ENCODE measurements at regions not wholly inside any gene's neighbourhood (a gene's known extent, or its start where the extent isn't known, plus 50 kb on each side); places are given as distances from the start of the nearest gene placed in this dataset.
"Not testable (repeated sequence)": the region's sequence is repeated elsewhere in the genome, so short reads cannot be mapped to it uniquely, and the experiment has no call there.

GRCh38 chr13:109275139-109275745 lies 511.1 kb downstream of the IRS2 start:
- Histone ChIP-seq H3K9me3 (ENCODE audit: control insufficient read depth, insufficient read depth, low read length) (no peaks in the 10 kb centered on the region), H3K27me3 (ENCODE audit: control insufficient read depth, insufficient read depth, low read length) (no peaks in the 10 kb centered on the region), H3K4me1 (ENCODE audit: control insufficient read depth, insufficient read depth, low read length) (peaks cover 46% of the 10 kb centered on the region), H3K9ac (ENCODE audit: low read depth, low read length) (no peak overlapping the region), H3K36me3 (ENCODE audit: control insufficient read depth, insufficient read depth, low read length) (no peaks in the 10 kb centered on the region), H3K27ac (ENCODE audit: low read depth, low read length) (peak overlapping the region; percentile 92), H3K4me3 (ENCODE audit: low read depth, low read length) (no peak overlapping the region)

GRCh38 chr13:109274188-109274821 lies 512.1 kb downstream of the IRS2 start:
- H3K36me3 ChIP-seq (ENCODE audit: control insufficient read depth, insufficient read depth, low read length), result no peaks in the 10 kb centered on the region
- peak overlapping the region; percentile 92 for H3K27ac ChIP-seq (ENCODE audit: low read depth, low read length)
- no peaks in the 10 kb centered on the region for H3K9me3 ChIP-seq (ENCODE audit: control insufficient read depth, insufficient read depth, low read length)
- H3K4me3 ChIP-seq (ENCODE audit: low read depth, low read length), result no peak overlapping the region; the same call in 1 of the 2 replicates
- H3K9ac ChIP-seq (ENCODE audit: low read depth, low read length), result no peak overlapping the region
- peaks cover 46% of the 10 kb centered on the region for H3K4me1 ChIP-seq (ENCODE audit: control insufficient read depth, insufficient read depth, low read length)
- no peaks in the 10 kb centered on the region for H3K27me3 ChIP-seq (ENCODE audit: control insufficient read depth, insufficient read depth, low read length)

- no peaks in the 10 kb centered on the region for H3K36me3 ChIP-seq (ENCODE audit: control insufficient read depth, insufficient read depth, low read length)
- H3K9me3 ChIP-seq (ENCODE audit: control insufficient read depth, insufficient read depth, low read length), result no peaks in the 10 kb centered on the region
- peak overlapping the region; percentile 92 for H3K27ac ChIP-seq (ENCODE audit: low read depth, low read length)
- no peaks in the 10 kb centered on the region for H3K27me3 ChIP-seq (ENCODE audit: control insufficient read depth, insufficient read depth, low read length)
- no peak overlapping the region for H3K9ac ChIP-seq (ENCODE audit: low read depth, low read length)
- H3K4me1 ChIP-seq (ENCODE audit: control insufficient read depth, insufficient read depth, low read length), result peaks cover 46% of the 10 kb centered on the region
- peak overlapping the region; percentile 4; the same call in 1 of the 2 replicates for H3K4me3 ChIP-seq (ENCODE audit: low read depth, low read length)
Measured at GRCh38 chr13:109273326-109273751, 513.0 kb downstream of the IRS2 start.

GRCh38 chr13:109272595-109273325 lies 513.6 kb downstream of the IRS2 start:
- Histone ChIP-seq H3K27ac (ENCODE audit: low read depth, low read length) (peak overlapping the region; percentile 92), H3K27me3 (ENCODE audit: control insufficient read depth, insufficient read depth, low read length) (no peaks in the 10 kb centered on the region), H3K36me3 (ENCODE audit: control insufficient read depth, insufficient read depth, low read length) (no peaks in the 10 kb centered on the region), H3K4me1 (ENCODE audit: control insufficient read depth, insufficient read depth, low read length) (peaks cover 46% of the 10 kb centered on the region), H3K4me3 (ENCODE audit: low read depth, low read length) (no peak overlapping the region), H3K9me3 (ENCODE audit: control insufficient read depth, insufficient read depth, low read length) (no peaks in the 10 kb centered on the region), H3K9ac (ENCODE audit: low read depth, low read length) (no peak overlapping the region)

GRCh38 chr13:109271555-109272541 lies 514.5 kb downstream of the IRS2 start:
- Histone ChIP-seq H3K9me3 (ENCODE audit: control insufficient read depth, insufficient read depth, low read length) (no peaks in the 10 kb centered on the region), H3K27me3 (ENCODE audit: control insufficient read depth, insufficient read depth, low read length) (no peaks in the 10 kb centered on the region), H3K4me3 (ENCODE audit: low read depth, low read length) (no peak overlapping the region), H3K27ac (ENCODE audit: low read depth, low read length) (peak overlapping the region; percentile 81), H3K9ac (ENCODE audit: low read depth, low read length) (no peak overlapping the region), H3K36me3 (ENCODE audit: control insufficient read depth, insufficient read depth, low read length) (no peaks in the 10 kb centered on the region), H3K4me1 (ENCODE audit: control insufficient read depth, insufficient read depth, low read length) (peaks cover 46% of the 10 kb centered on the region)

GRCh38 chr13:109271061-109271460 lies 515.3 kb downstream of the IRS2 start:
- Histone ChIP-seq H3K4me3 (ENCODE audit: low read depth, low read length) (no peak overlapping the region), H3K27ac (ENCODE audit: low read depth, low read length) (peak overlapping the region; percentile 81), H3K9ac (ENCODE audit: low read depth, low read length) (no peak overlapping the region), H3K36me3 (ENCODE audit: control insufficient read depth, insufficient read depth, low read length) (no peaks in the 10 kb centered on the region), H3K27me3 (ENCODE audit: control insufficient read depth, insufficient read depth, low read length) (no peaks in the 10 kb centered on the region), H3K4me1 (ENCODE audit: control insufficient read depth, insufficient read depth, low read length) (peaks cover 45% of the 10 kb centered on the region), H3K9me3 (ENCODE audit: control insufficient read depth, insufficient read depth, low read length) (no peaks in the 10 kb centered on the region)

GRCh38 chr13:109269381-109269780 lies 517.0 kb downstream of the IRS2 start:
- H3K4me3 ChIP-seq (ENCODE audit: low read depth, low read length); H3K9me3 ChIP-seq (ENCODE audit: control insufficient read depth, insufficient read depth, low read length); H3K27ac ChIP-seq (ENCODE audit: low read depth, low read length); H3K9ac ChIP-seq (ENCODE audit: low read depth, low read length); H3K36me3 ChIP-seq (ENCODE audit: control insufficient read depth, insufficient read depth, low read length); H3K27me3 ChIP-seq (ENCODE audit: control insufficient read depth, insufficient read depth, low read length): not testable (repeated sequence)
- H3K4me1 ChIP-seq (ENCODE audit: control insufficient read depth, insufficient read depth, low read length), result peaks cover 35% of the 10 kb centered on the region

- peaks cover 28% of the 10 kb centered on the region for H3K4me1 ChIP-seq (ENCODE audit: control insufficient read depth, insufficient read depth, low read length)
- H3K36me3 ChIP-seq (ENCODE audit: control insufficient read depth, insufficient read depth, low read length); H3K27ac ChIP-seq (ENCODE audit: low read depth, low read length); H3K9ac ChIP-seq (ENCODE audit: low read depth, low read length); H3K4me3 ChIP-seq (ENCODE audit: low read depth, low read length); H3K27me3 ChIP-seq (ENCODE audit: control insufficient read depth, insufficient read depth, low read length); H3K9me3 ChIP-seq (ENCODE audit: control insufficient read depth, insufficient read depth, low read length): not testable (repeated sequence)
Measured at GRCh38 chr13:109268492-109268891, 517.9 kb downstream of the IRS2 start.

GRCh38 chr13:109267400-109267799 lies 519.0 kb downstream of the IRS2 start:
- H3K27me3 ChIP-seq (ENCODE audit: control insufficient read depth, insufficient read depth, low read length); H3K4me3 ChIP-seq (ENCODE audit: low read depth, low read length); H3K27ac ChIP-seq (ENCODE audit: low read depth, low read length); H3K36me3 ChIP-seq (ENCODE audit: control insufficient read depth, insufficient read depth, low read length); H3K9ac ChIP-seq (ENCODE audit: low read depth, low read length); H3K9me3 ChIP-seq (ENCODE audit: control insufficient read depth, insufficient read depth, low read length): not testable (repeated sequence)
- peaks cover 19% of the 10 kb centered on the region for H3K4me1 ChIP-seq (ENCODE audit: control insufficient read depth, insufficient read depth, low read length)

GRCh38 chr13:109265438-109265742 lies 521.0 kb downstream of the IRS2 start:
- not testable (repeated sequence) for H3K4me3 ChIP-seq (ENCODE audit: low read depth, low read length); H3K27me3 ChIP-seq (ENCODE audit: control insufficient read depth, insufficient read depth, low read length); H3K9me3 ChIP-seq (ENCODE audit: control insufficient read depth, insufficient read depth, low read length); H3K36me3 ChIP-seq (ENCODE audit: control insufficient read depth, insufficient read depth, low read length); H3K4me1 ChIP-seq (ENCODE audit: control insufficient read depth, insufficient read depth, low read length); H3K27ac ChIP-seq (ENCODE audit: low read depth, low read length); H3K9ac ChIP-seq (ENCODE audit: low read depth, low read length)

Measured in HUES48 (cell line).